GM13976 (cell line): ENCODE measurements at regions not wholly inside any gene's neighbourhood (a gene's known extent, or its start where the extent isn't known, plus 50 kb on each side); places are given as distances from the start of the nearest gene placed in this dataset.
"Not testable (repeated sequence)": the region's sequence is repeated elsewhere in the genome, so short reads cannot be mapped to it uniquely, and the experiment has no call there.

Experiments
- DNase-seq: peaks from one replicate; pipeline ENCODE4 v3.0.0; 2012; ENCODE audit warnings: low spot score
- CTCF ChIP-seq: IDR thresholded peaks from 2 replicates; pipeline ENCODE4 v1.5.1; 2012; ENCODE audit warnings: borderline replicate concordance, mild to moderate bottlenecking; ENCODE audit not compliant: insufficient read depth; ENCODE audit errors: extremely low read depth, missing control alignments, control extremely low read depth
- in situ Hi-C: fragments of 300-500 bp; cut with MboI; formaldehyde crosslinking; loops from one replicate; pipeline ENCODE4 v1.12.0; 2022; ENCODE audit warnings: low sequenced_read_pairs, mixed read lengths, inconsistent platforms; ENCODE audit not compliant: unreplicated experiment

DNA sequence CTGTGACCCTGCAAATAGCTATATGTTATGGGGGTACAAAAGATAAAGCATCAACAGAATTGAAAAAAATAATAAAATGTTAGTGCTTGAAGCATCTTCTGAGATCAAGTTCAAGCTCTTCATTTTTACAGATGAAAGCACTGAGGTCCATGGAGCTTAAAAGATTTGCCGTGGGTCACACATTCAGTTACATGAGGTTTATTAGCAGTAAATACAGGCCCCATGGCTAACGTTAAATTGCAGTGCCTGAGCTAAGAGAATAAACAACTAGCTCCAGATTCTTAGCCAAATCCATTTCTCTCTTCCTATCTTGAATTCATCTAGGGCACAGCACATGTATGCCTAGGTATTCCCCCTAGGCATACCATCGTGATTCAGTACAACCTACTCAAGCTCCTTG, 2052.7 kb upstream of the C9orf72 start:
- in situ Hi-C loops: no loop called here
- TF ChIP-seq CTCF: no peak
- no peak for DNase-seq

- in situ Hi-C loops: not testable (repeated sequence)
Observed at GRCh38 chr9:29628856-29629255, 2055.6 kb upstream of the C9orf72 start.

GRCh38 chr9:29637471-29638237, 2064.4 kb upstream of the C9orf72 start:
- TF ChIP-seq CTCF: no peak
- in situ Hi-C loops: no loop called here
- DNase-seq: no peak

More at GRCh38 chr9:29628856-29629255, 2055.6 kb upstream of the C9orf72 start:
- DNase-seq: not testable (repeated sequence)

GRCh38 chr9:29640507-29640906, 2067.2 kb upstream of the C9orf72 start:
- DNase-seq: no peak
- in situ Hi-C loops: no loop called here
- TF ChIP-seq CTCF: no peak

DNA sequence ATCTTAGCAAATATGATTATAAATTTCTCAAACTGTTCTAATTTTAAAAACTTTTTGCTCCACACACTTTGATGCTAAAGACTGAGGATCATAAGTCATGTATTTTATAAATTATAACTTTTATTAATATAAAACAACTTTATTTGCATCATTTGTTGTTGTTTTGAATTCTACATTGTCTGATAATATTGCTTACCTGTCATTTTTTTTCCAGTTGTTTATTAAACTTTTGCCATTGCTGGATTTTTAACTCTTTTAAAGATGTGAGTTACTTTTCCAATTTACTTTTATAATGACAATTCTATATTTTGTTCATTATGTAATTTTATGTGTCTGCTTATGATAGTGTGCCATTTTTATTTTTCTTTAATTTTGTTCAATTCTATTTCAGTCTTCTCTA, 2071.2 kb upstream of the C9orf72 start:
- in situ Hi-C loops: no loop called here
- no peak for DNase-seq
- no peak for TF ChIP-seq CTCF

GRCh38 chr9:29647451-29647850, 2074.2 kb upstream of the C9orf72 start:
- in situ Hi-C loops: no loop called here
- TF ChIP-seq CTCF: no peak
- no peak for DNase-seq

GRCh38 chr9:29648132-29648531, 2074.9 kb upstream of the C9orf72 start:
- DNase-seq: no peak
- in situ Hi-C loops: no loop called here
- TF ChIP-seq CTCF: no peak
